ENCODE measurements at regions not wholly inside any gene's neighbourhood (a gene's known extent, or its start where the extent isn't known, plus 50 kb on each side); places are given as distances from the start of the nearest gene placed in this dataset.

- Histone ChIP-seq H3K9ac (ENCODE audit: control insufficient read depth, insufficient read depth, low read length) (no peak overlapping the region), H3K4me1 (ENCODE audit: control insufficient read depth, insufficient read depth, low read length) (no peaks in the 10 kb centered on the region), H3K36me3 (ENCODE audit: control insufficient read depth in 2 of 2, insufficient read depth in 2 of 2, low read length in 1 of 2) (no peaks in the 10 kb centered on the region), H3K79me2 (ENCODE audit: control insufficient read depth, insufficient read depth, low read length) (no peaks in the 10 kb centered on the region), H4K20me1 (ENCODE audit: control insufficient read depth, insufficient read depth) (no peaks in the 10 kb centered on the region), H2AFZ (ENCODE audit: control insufficient read depth, low read depth, low read length) (no peak overlapping the region), H3K27ac (ENCODE audit: control insufficient read depth, insufficient read depth) (no peak overlapping the region), H3K9me3 (replicated peaks; ENCODE audit: control insufficient read depth, insufficient read depth, low read length) (no peaks in the 10 kb centered on the region), H3K4me2 (ENCODE audit: control insufficient read depth, insufficient read depth) (no peak overlapping the region), H3K4me3 (no peak overlapping the region), H3K27me3 (replicated peaks in 1 of 2; ENCODE audit: control insufficient read depth in 2 of 2, insufficient read depth in 2 of 2, low read length in 1 of 2) (no peaks in the 10 kb centered on the region)
- no peak for TF ChIP-seq ZZZ3 (IDR thresholded peaks at IDR 0.05; ENCODE audit: control insufficient read depth, insufficient read length, low read depth)
- TF ChIP-seq MTA3 (IDR thresholded peaks at IDR 0.05; ENCODE audit: borderline replicate concordance, low read length): no peak
- CTCF ChIA-PET: interaction anchor here (0.8 kb wide), 1 partner anchor 32 kb away, joined by 4 read pairs; no protein-coding TSS in a partner anchor
- POLR2A ChIA-PET: interaction anchor here (0.9 kb wide), 1 partner anchor 23 kb away, joined by 5 read pairs; no protein-coding TSS in a partner anchor
- ATAC-seq (no peak), FAIRE-seq (no peak), DNase-seq (ENCODE audit: low read depth, low spot score) (no peak)
- intact Hi-C loops (cut with micrococcal nuclease; ENCODE audit: unreplicated experiment) (no loop called here), in situ Hi-C loops (cut with MboI) (no loop called here)
- SMC1A ChIA-PET (ENCODE audit: uncharacterized antibody, unreplicated experiment): interaction anchor here (1.1 kb wide), 1 partner anchor 22 kb away, joined by 3 read pairs; no protein-coding TSS in a partner anchor
- BruUV-seq (replicated peaks): no TSS peak
- WGBS (ENCODE audit: insufficient coverage, insufficient replicate concordance, low lambda C conversion rate, missing lambda C conversion rate): 59% methylated on average over 4 of the region's 4 CpGs
- RAD21 ChIA-PET (ENCODE audit: unreplicated experiment): no interaction called here
Measured at GRCh38 chr6:147149092-147149491, 55.1 kb upstream of the STXBP5 start.

DNA sequence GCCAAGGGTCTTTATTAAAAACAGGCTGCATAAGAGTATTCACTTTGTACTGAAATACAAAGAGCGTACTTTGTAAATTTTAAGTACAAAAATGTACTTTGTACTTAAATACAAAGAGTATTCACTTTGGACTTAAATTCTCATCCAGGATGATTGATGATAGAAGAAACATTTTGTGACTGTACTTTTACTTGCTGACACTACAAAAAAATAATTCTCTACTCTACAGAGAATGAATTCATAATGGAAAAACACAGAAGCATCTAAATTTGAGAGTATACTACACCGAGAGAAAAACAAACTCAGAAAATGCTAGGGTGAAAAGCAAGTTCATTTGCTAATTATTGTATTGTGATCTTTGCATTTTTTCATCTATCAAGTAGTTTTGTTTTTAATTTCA, 54.4 kb upstream of the STXBP5 start:
- intact Hi-C loops (cut with micrococcal nuclease; ENCODE audit: unreplicated experiment) (no loop called here), in situ Hi-C loops (cut with MboI) (no loop called here)
- Histone ChIP-seq H3K27ac (ENCODE audit: control insufficient read depth, insufficient read depth) (no peak overlapping the region), H2AFZ (ENCODE audit: control insufficient read depth, low read depth, low read length) (no peak overlapping the region), H3K27me3 (replicated peaks in 1 of 2; ENCODE audit: control insufficient read depth in 2 of 2, insufficient read depth in 2 of 2, low read length in 1 of 2) (no peaks in the 10 kb centered on the region), H3K4me2 (ENCODE audit: control insufficient read depth, insufficient read depth) (no peak overlapping the region), H3K36me3 (ENCODE audit: control insufficient read depth in 2 of 2, insufficient read depth in 2 of 2, low read length in 1 of 2) (no peaks in the 10 kb centered on the region), H3K9me3 (replicated peaks; ENCODE audit: control insufficient read depth, insufficient read depth, low read length) (no peaks in the 10 kb centered on the region), H3K4me3 (no peak overlapping the region), H3K9ac (ENCODE audit: control insufficient read depth, insufficient read depth, low read length) (no peak overlapping the region), H4K20me1 (ENCODE audit: control insufficient read depth, insufficient read depth) (no peaks in the 10 kb centered on the region), H3K4me1 (ENCODE audit: control insufficient read depth, insufficient read depth, low read length) (no peaks in the 10 kb centered on the region), H3K79me2 (ENCODE audit: control insufficient read depth, insufficient read depth, low read length) (no peaks in the 10 kb centered on the region)
- FAIRE-seq: no peak
- no TSS peak for BruUV-seq (replicated peaks)
- WGBS (ENCODE audit: insufficient coverage, insufficient replicate concordance, low lambda C conversion rate, missing lambda C conversion rate): 48% methylated on average over 2 of the region's 2 CpGs
- no peak for DNase-seq (ENCODE audit: low read depth, low spot score)
- SMC1A ChIA-PET (ENCODE audit: uncharacterized antibody, unreplicated experiment): interaction anchor here (1.1 kb wide), 1 partner anchor 21 kb away, joined by 3 read pairs; no protein-coding TSS in a partner anchor
- RAD21 ChIA-PET (ENCODE audit: unreplicated experiment): no interaction called here
- POLR2A ChIA-PET: no interaction called here
- ATAC-seq: no peak
- CTCF ChIA-PET: interaction anchor here (0.8 kb wide), 1 partner anchor 31 kb away, joined by 4 read pairs; no protein-coding TSS in a partner anchor
- TF ChIP-seq KLF5 (IDR thresholded peaks at IDR 0.05; ENCODE audit: partially characterized antibody) (no peak), YY1 (IDR thresholded peaks at IDR 0.05; ENCODE audit: low read depth, low read length) (no peak), YBX1 (IDR thresholded peaks at IDR 0.05) (no peak), ASH2L (IDR thresholded peaks at IDR 0.05; ENCODE audit: borderline replicate concordance, low read depth) (no peak), ZNF622 (IDR thresholded peaks at IDR 0.05) (no peak), NBN (IDR thresholded peaks at IDR 0.05) (no peak), CHD2 (IDR thresholded peaks at IDR 0.05; ENCODE audit: borderline replicate concordance, low read depth, low read length) (no peak), FOS (IDR thresholded peaks at IDR 0.05; ENCODE audit: borderline replicate concordance, extremely low read depth, insufficient read length) (no peak), SKIL (IDR thresholded peaks at IDR 0.05; ENCODE audit: low read depth, poor library complexity, severe bottlenecking) (no peak), ZZZ3 (IDR thresholded peaks at IDR 0.05; ENCODE audit: control insufficient read depth, insufficient read length, low read depth) (no peak), SMARCA5 (IDR thresholded peaks at IDR 0.05) (no peak)
- TF ChIP-seq, protein P1, sequence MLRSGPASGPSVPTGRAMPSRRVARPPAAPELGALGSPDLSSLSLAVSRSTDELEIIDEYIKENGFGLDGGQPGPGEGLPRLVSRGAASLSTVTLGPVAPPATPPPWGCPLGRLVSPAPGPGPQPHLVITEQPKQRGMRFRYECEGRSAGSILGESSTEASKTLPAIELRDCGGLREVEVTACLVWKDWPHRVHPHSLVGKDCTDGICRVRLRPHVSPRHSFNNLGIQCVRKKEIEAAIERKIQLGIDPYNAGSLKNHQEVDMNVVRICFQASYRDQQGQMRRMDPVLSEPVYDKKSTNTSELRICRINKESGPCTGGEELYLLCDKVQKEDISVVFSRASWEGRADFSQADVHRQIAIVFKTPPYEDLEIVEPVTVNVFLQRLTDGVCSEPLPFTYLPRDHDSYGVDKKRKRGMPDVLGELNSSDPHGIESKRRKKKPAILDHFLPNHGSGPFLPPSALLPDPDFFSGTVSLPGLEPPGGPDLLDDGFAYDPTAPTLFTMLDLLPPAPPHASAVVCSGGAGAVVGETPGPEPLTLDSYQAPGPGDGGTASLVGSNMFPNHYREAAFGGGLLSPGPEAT (IDR thresholded peaks at IDR 0.05; ENCODE audit: low read depth): no peak
- TF ChIP-seq, protein P2, sequence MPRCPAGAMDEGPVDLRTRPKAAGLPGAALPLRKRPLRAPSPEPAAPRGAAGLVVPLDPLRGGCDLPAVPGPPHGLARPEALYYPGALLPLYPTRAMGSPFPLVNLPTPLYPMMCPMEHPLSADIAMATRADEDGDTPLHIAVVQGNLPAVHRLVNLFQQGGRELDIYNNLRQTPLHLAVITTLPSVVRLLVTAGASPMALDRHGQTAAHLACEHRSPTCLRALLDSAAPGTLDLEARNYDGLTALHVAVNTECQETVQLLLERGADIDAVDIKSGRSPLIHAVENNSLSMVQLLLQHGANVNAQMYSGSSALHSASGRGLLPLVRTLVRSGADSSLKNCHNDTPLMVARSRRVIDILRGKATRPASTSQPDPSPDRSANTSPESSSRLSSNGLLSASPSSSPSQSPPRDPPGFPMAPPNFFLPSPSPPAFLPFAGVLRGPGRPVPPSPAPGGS (IDR thresholded peaks at IDR 0.05; ENCODE audit: borderline replicate concordance, insufficient read depth, low read depth, low read length, poor library complexity, severe bottlenecking): no peak

All from GM12878 (cell line).